ENCODE measurements at regions not wholly inside any gene's neighbourhood (a gene's known extent, or its start where the extent isn't known, plus 50 kb on each side); places are given as distances from the start of the nearest gene placed in this dataset.

- H3K27ac Mint-ChIP-seq, result no peak overlapping the region
- no peak overlapping the region for H3K4me3 Mint-ChIP-seq
- no peaks in the 10 kb centered on the region for H3K9me3 Mint-ChIP-seq
- H3K4me1 Mint-ChIP-seq (ENCODE audit: low read depth in 2 of 2), result no peaks in the 10 kb centered on the region
- DNase-seq, result no peak
- H3K36me3 Mint-ChIP-seq (ENCODE audit: insufficient read depth), result peaks cover 3% of the 10 kb centered on the region
- ATAC-seq (replicated peaks), result no peak
- H3K27me3 Mint-ChIP-seq, result peaks cover 32 to 57% of the 10 kb centered on the region in 2 donors
Observed at GRCh38 chrX:20609916-20610415, 343.3 kb upstream of the RPS6KA3 start.

- no peak overlapping the region for H3K4me3 Mint-ChIP-seq
- H3K27me3 Mint-ChIP-seq, result peaks cover 36 to 55% of the 10 kb centered on the region in 2 donors
Observed at GRCh38 chrX:20606831-20607230, 340.1 kb upstream of the RPS6KA3 start.

GRCh38 chrX:20596856-20597255 is 330.1 kb upstream of the RPS6KA3 start:
- no peak for ATAC-seq (replicated peaks)
- Mint-ChIP-seq H3K27me3 (peaks cover 0 to 14% of the 10 kb centered on the region in 2 donors), H3K36me3 (ENCODE audit: insufficient read depth) (no peaks in the 10 kb centered on the region), H3K27ac (no peak overlapping the region), H3K4me3 (no peak overlapping the region), H3K9me3 (no peaks in the 10 kb centered on the region), H3K4me1 (ENCODE audit: low read depth in 2 of 2) (no peaks in the 10 kb centered on the region)
- no peak for DNase-seq

More at GRCh38 chrX:20606831-20607230, 340.1 kb upstream of the RPS6KA3 start:
- no peak overlapping the region for H3K27ac Mint-ChIP-seq
- H3K9me3 Mint-ChIP-seq, result no peaks in the 10 kb centered on the region
- ATAC-seq (replicated peaks) (no peak), DNase-seq (no peak)
- H3K4me1 Mint-ChIP-seq (ENCODE audit: low read depth in 2 of 2), result no peaks in the 10 kb centered on the region
- H3K36me3 Mint-ChIP-seq (ENCODE audit: insufficient read depth), result no peaks in the 10 kb centered on the region

GRCh38 chrX:20595928-20596575 is 329.3 kb upstream of the RPS6KA3 start:
- ATAC-seq (replicated peaks) (no peak), DNase-seq (no peak)
- Mint-ChIP-seq H3K27ac (no peak overlapping the region), H3K27me3 (peaks cover 0 to 14% of the 10 kb centered on the region in 2 donors), H3K36me3 (ENCODE audit: insufficient read depth) (no peaks in the 10 kb centered on the region), H3K4me3 (no peak overlapping the region), H3K4me1 (ENCODE audit: low read depth in 2 of 2) (no peaks in the 10 kb centered on the region), H3K9me3 (no peaks in the 10 kb centered on the region)

- DNase-seq (no peak), ATAC-seq (replicated peaks) (no peak)
- Mint-ChIP-seq H3K36me3 (ENCODE audit: insufficient read depth) (no peaks in the 10 kb centered on the region), H3K9me3 (no peaks in the 10 kb centered on the region), H3K4me1 (ENCODE audit: low read depth in 2 of 2) (no peaks in the 10 kb centered on the region), H3K4me3 (no peak overlapping the region), H3K27ac (no peak overlapping the region), H3K27me3 (peaks cover 0 to 14% of the 10 kb centered on the region in 2 donors)
Observed at GRCh38 chrX:20594985-20595384, 328.3 kb upstream of the RPS6KA3 start.

- Mint-ChIP-seq H3K27ac (no peak overlapping the region), H3K4me3 (no peak overlapping the region), H3K36me3 (ENCODE audit: insufficient read depth) (no peaks in the 10 kb centered on the region), H3K27me3 (peaks cover 0 to 14% of the 10 kb centered on the region in 2 donors), H3K4me1 (ENCODE audit: low read depth in 2 of 2) (no peaks in the 10 kb centered on the region), H3K9me3 (no peaks in the 10 kb centered on the region)
- no peak for DNase-seq
- no peak for ATAC-seq (replicated peaks)
Observed at GRCh38 chrX:20593836-20594235, 327.1 kb upstream of the RPS6KA3 start.

GRCh38 chrX:20593402-20593801 is 326.7 kb upstream of the RPS6KA3 start:
- no peak overlapping the region for H3K4me3 Mint-ChIP-seq
- no peak for ATAC-seq (replicated peaks)

GRCh38 chrX:20591246-20591645 is 324.5 kb upstream of the RPS6KA3 start:
- Mint-ChIP-seq H3K4me3 (no peak overlapping the region), H3K9me3 (no peaks in the 10 kb centered on the region), H3K27me3 (peaks cover 0 to under 1% of the 10 kb centered on the region in 2 donors), H3K36me3 (ENCODE audit: insufficient read depth) (no peaks in the 10 kb centered on the region), H3K4me1 (ENCODE audit: low read depth in 2 of 2) (no peaks in the 10 kb centered on the region), H3K27ac (no peak overlapping the region)
- DNase-seq, result no peak
- ATAC-seq (replicated peaks), result no peak

More at GRCh38 chrX:20593402-20593801, 326.7 kb upstream of the RPS6KA3 start:
- Mint-ChIP-seq H3K27me3 (peaks cover 0 to 14% of the 10 kb centered on the region in 2 donors), H3K9me3 (no peaks in the 10 kb centered on the region), H3K27ac (no peak overlapping the region), H3K4me1 (ENCODE audit: low read depth in 2 of 2) (no peaks in the 10 kb centered on the region), H3K36me3 (ENCODE audit: insufficient read depth) (no peaks in the 10 kb centered on the region)
- DNase-seq, result no peak

- Mint-ChIP-seq H3K4me1 (ENCODE audit: low read depth in 2 of 2) (no peaks in the 10 kb centered on the region), H3K4me3 (no peak overlapping the region), H3K9me3 (no peaks in the 10 kb centered on the region), H3K36me3 (ENCODE audit: insufficient read depth) (no peaks in the 10 kb centered on the region), H3K27ac (no peak overlapping the region), H3K27me3 (no peaks in the 10 kb centered on the region)
- ATAC-seq (replicated peaks) (no peak), DNase-seq (no peak)
Observed at GRCh38 chrX:20585782-20586181, 319.1 kb upstream of the RPS6KA3 start.

- no peaks in the 10 kb centered on the region for H3K9me3 Mint-ChIP-seq
- no peak overlapping the region for H3K27ac Mint-ChIP-seq
- ATAC-seq (replicated peaks) (no peak), DNase-seq (no peak)
- no peaks in the 10 kb centered on the region for H3K4me1 Mint-ChIP-seq (ENCODE audit: low read depth in 2 of 2)
- H3K4me3 Mint-ChIP-seq, result no peak overlapping the region
- no peaks in the 10 kb centered on the region for H3K36me3 Mint-ChIP-seq (ENCODE audit: insufficient read depth)
- peaks cover 9 to 11% of the 10 kb centered on the region in 2 donors for H3K27me3 Mint-ChIP-seq
Observed at GRCh38 chrX:20571611-20572010, 304.9 kb upstream of the RPS6KA3 start.

- DNase-seq (no peak), ATAC-seq (replicated peaks) (no peak)
- peaks cover 0 to 8% of the 10 kb centered on the region in 2 donors for H3K27me3 Mint-ChIP-seq
- no peaks in the 10 kb centered on the region for H3K9me3 Mint-ChIP-seq
- H3K4me3 Mint-ChIP-seq, result no peak overlapping the region
- H3K27ac Mint-ChIP-seq, result no peak overlapping the region
- H3K4me1 Mint-ChIP-seq (ENCODE audit: low read depth in 2 of 2), result no peaks in the 10 kb centered on the region
- no peaks in the 10 kb centered on the region for H3K36me3 Mint-ChIP-seq (ENCODE audit: insufficient read depth)
Observed at GRCh38 chrX:20567108-20567507, 300.4 kb upstream of the RPS6KA3 start.

GRCh38 chrX:20547611-20548051 is 280.9 kb upstream of the RPS6KA3 start:
- H3K4me3 Mint-ChIP-seq, result no peak overlapping the region
- H3K4me1 Mint-ChIP-seq (ENCODE audit: low read depth in 2 of 2), result no peaks in the 10 kb centered on the region
- ATAC-seq (replicated peaks), result no peak
- no peak for DNase-seq
- peaks cover 0 to 7% of the 10 kb centered on the region in 2 donors for H3K27me3 Mint-ChIP-seq
- no peaks in the 10 kb centered on the region for H3K36me3 Mint-ChIP-seq (ENCODE audit: insufficient read depth)
- no peaks in the 10 kb centered on the region for H3K9me3 Mint-ChIP-seq
- no peak overlapping the region for H3K27ac Mint-ChIP-seq

GRCh38 chrX:20545538-20545937 is 278.8 kb upstream of the RPS6KA3 start:
- ATAC-seq (replicated peaks) (no peak), DNase-seq (no peak)
- Mint-ChIP-seq H3K36me3 (ENCODE audit: insufficient read depth) (no peaks in the 10 kb centered on the region), H3K9me3 (no peaks in the 10 kb centered on the region), H3K4me3 (no peak overlapping the region), H3K4me1 (ENCODE audit: low read depth in 2 of 2) (no peaks in the 10 kb centered on the region), H3K27me3 (peaks cover 0 to 7% of the 10 kb centered on the region in 2 donors), H3K27ac (no peak overlapping the region)

GRCh38 chrX:20542072-20542471 is 275.4 kb upstream of the RPS6KA3 start:
- H3K4me3 Mint-ChIP-seq, result no peak overlapping the region
- peaks cover 0 to 7% of the 10 kb centered on the region in 2 donors for H3K27me3 Mint-ChIP-seq
- DNase-seq (no peak), ATAC-seq (replicated peaks) (no peak)
- no peaks in the 10 kb centered on the region for H3K9me3 Mint-ChIP-seq
- H3K27ac Mint-ChIP-seq, result no peak overlapping the region
- peaks cover 0 to 4% of the 10 kb centered on the region in 2 donors for H3K4me1 Mint-ChIP-seq (ENCODE audit: low read depth in 2 of 2)
- no peaks in the 10 kb centered on the region for H3K36me3 Mint-ChIP-seq (ENCODE audit: insufficient read depth)

Measured in effector memory CD8-positive, alpha-beta T cell (primary cell).